ENCODE measurements at regions not wholly inside any gene's neighbourhood (a gene's known extent, or its start where the extent isn't known, plus 50 kb on each side); places are given as distances from the start of the nearest gene placed in this dataset.

GRCh38 chr11:103798026-103798425 is 238.4 kb upstream of the DDI1 start (continued):
- TF ChIP-seq CDX4 (CRISPR knock-in tag; IDR thresholded peaks at IDR 0.05; ENCODE audit: borderline replicate concordance), result no peak
- no peak for TF ChIP-seq FOXJ3 (CRISPR knock-in tag; IDR thresholded peaks at IDR 0.05; ENCODE audit: borderline replicate concordance)
- TF ChIP-seq ESRRA (CRISPR knock-in tag; IDR thresholded peaks at IDR 0.05; ENCODE audit: borderline replicate concordance), result no peak
- no peak for TF ChIP-seq ERG (CRISPR knock-in tag; IDR thresholded peaks at IDR 0.05)

DNA sequence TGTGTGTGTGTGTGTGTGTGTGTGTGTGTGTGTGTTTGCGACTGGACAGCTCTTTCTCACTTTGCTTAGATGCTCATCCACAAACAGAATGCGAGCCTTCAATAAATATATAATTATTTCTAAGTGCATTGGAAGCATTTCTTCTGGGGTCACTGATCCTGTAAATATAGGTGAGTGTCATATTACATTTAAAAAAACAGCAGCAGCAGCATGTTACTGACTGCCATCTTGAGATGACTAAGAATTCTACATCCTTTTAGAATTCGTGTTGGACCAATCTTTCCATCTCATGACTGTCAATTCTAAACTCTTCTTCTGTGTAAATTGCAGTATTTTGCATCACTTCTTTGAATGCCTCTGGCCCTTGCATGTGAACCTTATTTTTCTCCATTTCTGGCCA is 238.0 kb upstream of the DDI1 start:
- no peak for ATAC-seq
- Mint-ChIP-seq H3K4me3 (no peak overlapping the region), H3K27ac (no peak overlapping the region), H3K4me1 (peaks cover 21% of the 10 kb centered on the region), H3K27me3 (ENCODE audit: low read depth) (no peaks in the 10 kb centered on the region), H3K36me3 (no peaks in the 10 kb centered on the region), H3K9me3 (no peaks in the 10 kb centered on the region)
- TF ChIP-seq NR1H2 (CRISPR knock-in tag; IDR thresholded peaks at IDR 0.05) (no peak), USF1 (CRISPR knock-in tag; IDR thresholded peaks at IDR 0.05) (no peak), RORB (CRISPR knock-in tag; IDR thresholded peaks at IDR 0.05) (no peak), ZNF671 (CRISPR knock-in tag; IDR thresholded peaks at IDR 0.05) (no peak), ZNF232 (CRISPR knock-in tag; IDR thresholded peaks at IDR 0.05) (no peak), MXD4 (CRISPR knock-in tag; IDR thresholded peaks at IDR 0.05; ENCODE audit: borderline replicate concordance) (no peak), FOXP1 (CRISPR knock-in tag; IDR thresholded peaks at IDR 0.05; ENCODE audit: borderline replicate concordance) (no peak), E2F5 (CRISPR knock-in tag; IDR thresholded peaks at IDR 0.05) (no peak), FOXJ3 (CRISPR knock-in tag; IDR thresholded peaks at IDR 0.05; ENCODE audit: borderline replicate concordance) (no peak), OVOL2 (CRISPR knock-in tag; IDR thresholded peaks at IDR 0.05; ENCODE audit: borderline replicate concordance) (no peak), SMAD3 (CRISPR knock-in tag; IDR thresholded peaks at IDR 0.05; ENCODE audit: borderline replicate concordance) (no peak), ZNF138 (CRISPR knock-in tag; conservative IDR thresholded peaks at IDR 0.05) (no peak), FOXP4 (CRISPR knock-in tag; IDR thresholded peaks at IDR 0.05) (no peak), JUN (CRISPR knock-in tag; IDR thresholded peaks at IDR 0.05) (no peak)
- TF ChIP-seq, protein P1, sequence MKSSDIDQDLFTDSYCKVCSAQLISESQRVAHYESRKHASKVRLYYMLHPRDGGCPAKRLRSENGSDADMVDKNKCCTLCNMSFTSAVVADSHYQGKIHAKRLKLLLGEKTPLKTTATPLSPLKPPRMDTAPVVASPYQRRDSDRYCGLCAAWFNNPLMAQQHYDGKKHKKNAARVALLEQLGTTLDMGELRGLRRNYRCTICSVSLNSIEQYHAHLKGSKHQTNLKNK (CRISPR knock-in tag; IDR thresholded peaks at IDR 0.05), result no peak
- DNase-seq (ENCODE audit: low spot score), result no peak
- POLR2A ChIA-PET, result no interaction called here
- CTCF ChIA-PET, result no interaction called here
